Fibroblast of mammary gland (primary cell): ENCODE measurements at regions not wholly inside any gene's neighbourhood (a gene's known extent, or its start where the extent isn't known, plus 50 kb on each side); places are given as distances from the start of the nearest gene placed in this dataset.

Experiments used
- DNase-seq: peaks from one replicate; pipeline ENCODE4 v3.0.0-alpha.2; 2010; ENCODE audit warnings: low read depth
- H3K4me3 ChIP-seq: 2 replicates; pipeline ENCODE4 v1.5.1; 2011; ENCODE audit warnings: low read depth, mild to moderate bottlenecking, low read length, moderate library complexity; ENCODE audit not compliant: control insufficient read depth
- CTCF ChIP-seq: conservative IDR thresholded peaks from 2 replicates; pipeline ENCODE4 v1.5.1; 2011; ENCODE audit warnings: low read depth, low read length, inconsistent platforms; ENCODE audit not compliant: control insufficient read depth, insufficient read depth

- TF ChIP-seq CTCF: no peak
- DNase-seq: no peak
- H3K4me3 ChIP-seq: no peak overlapping the region
Measured at GRCh38 chr3:72489901-72490300, 358.3 kb downstream of the SHQ1 start.

GRCh38 chr3:72488738-72489035 lies 359.6 kb downstream of the SHQ1 start:
- no peak for TF ChIP-seq CTCF
- no peak overlapping the region for H3K4me3 ChIP-seq

GRCh38 chr3:72487946-72488737 lies 360.1 kb downstream of the SHQ1 start:
- TF ChIP-seq CTCF: no peak
- H3K4me3 ChIP-seq: no peak overlapping the region
- peak; percentile 43 for DNase-seq

More at GRCh38 chr3:72488738-72489035, 359.6 kb downstream of the SHQ1 start:
- DNase-seq: peak; percentile 87

GRCh38 chr3:72487078-72487765 lies 361.0 kb downstream of the SHQ1 start:
- no peak for TF ChIP-seq CTCF
- DNase-seq: peak; percentile 82
- no peak overlapping the region for H3K4me3 ChIP-seq

- no peak for TF ChIP-seq CTCF
- DNase-seq: peak; percentile 34
- no peak overlapping the region for H3K4me3 ChIP-seq
Measured at GRCh38 chr3:72485641-72486040, 362.6 kb downstream of the SHQ1 start.

GRCh38 chr3:72483554-72484104 lies 364.6 kb downstream of the SHQ1 start:
- H3K4me3 ChIP-seq: no peak overlapping the region
- TF ChIP-seq CTCF: no peak
- DNase-seq: no peak
